Retinal pigment epithelial cell (primary cell): ENCODE measurements at regions not wholly inside any gene's neighbourhood (a gene's known extent, or its start where the extent isn't known, plus 50 kb on each side); places are given as distances from the start of the nearest gene placed in this dataset.

Experiments used
- DNase-seq: peaks from one replicate; pipeline ENCODE4 v3.0.0-alpha.2; 2010; ENCODE audit warnings: low read depth
- H3K4me3 ChIP-seq: 2 replicates; pipeline ENCODE4 v1.5.1; 2011; ENCODE audit warnings: mild to moderate bottlenecking, low read length, control low read depth, moderate library complexity
- CTCF ChIP-seq: conservative IDR thresholded peaks from 2 replicates; pipeline ENCODE4 v1.5.1; 2011; ENCODE audit warnings: low read depth, low read length, control low read depth, inconsistent platforms

- TF ChIP-seq CTCF: no peak
- no peak for DNase-seq
- H3K4me3 ChIP-seq: no peak overlapping the region
Measured at GRCh38 chrX:10040961-10041360, 73.8 kb downstream of the CLDN34 start.

- H3K4me3 ChIP-seq: no peak overlapping the region
- no peak for DNase-seq
- no peak for TF ChIP-seq CTCF
Measured at GRCh38 chrX:10041383-10041782, 74.2 kb downstream of the CLDN34 start.

- no peak for TF ChIP-seq CTCF
- no peak overlapping the region for H3K4me3 ChIP-seq
- DNase-seq: no peak
Measured at GRCh38 chrX:10042055-10042454, 74.9 kb downstream of the CLDN34 start.

- no peak for TF ChIP-seq CTCF
- DNase-seq: no peak
- H3K4me3 ChIP-seq: no peak overlapping the region
Measured at GRCh38 chrX:10043386-10043785, 76.2 kb downstream of the CLDN34 start.

GRCh38 chrX:10044021-10044420, 76.9 kb downstream of the CLDN34 start:
- no peak overlapping the region for H3K4me3 ChIP-seq
- TF ChIP-seq CTCF: no peak
- no peak for DNase-seq

GRCh38 chrX:10045327-10046000, 78.3 kb downstream of the CLDN34 start:
- no peak overlapping the region for H3K4me3 ChIP-seq
- no peak for TF ChIP-seq CTCF
- no peak for DNase-seq

- TF ChIP-seq CTCF: no peak
- DNase-seq: no peak
- H3K4me3 ChIP-seq: no peak overlapping the region
Measured at GRCh38 chrX:10047133-10047532, 80.0 kb downstream of the CLDN34 start.
